NB4 (cell line): ENCODE measurements at regions not wholly inside any gene's neighbourhood (a gene's known extent, or its start where the extent isn't known, plus 50 kb on each side); places are given as distances from the start of the nearest gene placed in this dataset.

Experiments
- CTCF ChIP-seq: IDR thresholded peaks from one replicate; pipeline ENCODE4 v1.5.1; 2012; ENCODE audit warnings: low read depth, low read length
- POLR2A ChIP-seq: IDR thresholded peaks from 2 replicates; pipeline ENCODE4 v1.6.1; 2011; ENCODE audit warnings: mild to moderate bottlenecking; ENCODE audit not compliant: insufficient read length; ENCODE audit errors: extremely low read depth
- TF ChIP-seq, protein P1 (sequence below): IDR thresholded peaks from 2 replicates; pipeline ENCODE4 v1.6.1; 2011; ENCODE audit warnings: low read depth, low read length

GRCh38 chr13:111867657-111868056, 199.3 kb upstream of the SOX1 start:
- TF ChIP-seq CTCF (no peak), POLR2A (no peak)
- TF ChIP-seq, protein P1, sequence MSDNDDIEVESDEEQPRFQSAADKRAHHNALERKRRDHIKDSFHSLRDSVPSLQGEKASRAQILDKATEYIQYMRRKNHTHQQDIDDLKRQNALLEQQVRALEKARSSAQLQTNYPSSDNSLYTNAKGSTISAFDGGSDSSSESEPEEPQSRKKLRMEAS, result no peak
